CD4-positive, alpha-beta memory T cell (primary cell): ENCODE measurements at regions not wholly inside any gene's neighbourhood (a gene's known extent, or its start where the extent isn't known, plus 50 kb on each side); places are given as distances from the start of the nearest gene placed in this dataset.

Experiments used
- CTCF ChIA-PET: fragments of 350-600 bp; sonication (Branson Sonifier 250); formaldehyde crosslinking; loops from one replicate; lab custom pipeline; 2021; ENCODE audit warnings: inconsistent platforms; ENCODE audit not compliant: partially characterized antibody; lab: Charles Lee
- POLR2A ChIA-PET: fragments of 350-600 bp; sonication (Branson Sonifier 250); formaldehyde crosslinking; loops from one replicate; lab custom pipeline; 2021; ENCODE audit not compliant: partially characterized antibody; lab: Charles Lee
- DNase-seq, 5 donors: peaks; one replicate each; pipeline versions ENCODE4 v3.0.0 to v3.0.0-alpha.2; 2020 to 2022; ENCODE audit warnings: mixed read lengths in 1 of 5
- H3K27ac ChIP-seq: one replicate; pipeline ENCODE4 v1.7.0; 2013; ENCODE audit warnings: low read depth, low read length
- H3K27me3 ChIP-seq: 2 replicates; pipeline ENCODE4 v1.7.0; 2013; ENCODE audit warnings: mild to moderate bottlenecking, low read length, moderate library complexity; ENCODE audit not compliant: insufficient read depth
- H3K36me3 ChIP-seq: 2 replicates; pipeline ENCODE4 v1.7.0; 2013; ENCODE audit warnings: mild to moderate bottlenecking, low read length, moderate library complexity; ENCODE audit not compliant: insufficient read depth
- H3K4me1 ChIP-seq: 2 replicates; pipeline ENCODE4 v1.7.0; 2013; ENCODE audit warnings: mild to moderate bottlenecking, low read length, moderate library complexity; ENCODE audit not compliant: insufficient read depth
- H3K4me3 ChIP-seq, 2 donors: one replicate each; pipeline ENCODE4 v1.7.0; 2013; ENCODE audit warnings: low read length in 2 of 2, mild to moderate bottlenecking in 1 of 2
- H3K9me3 ChIP-seq, 2 donors: one replicate each; pipeline ENCODE4 v1.7.0; 2013; ENCODE audit warnings: low read length in 2 of 2, control low read depth in 1 of 2; ENCODE audit not compliant: control insufficient read depth in 1 of 2
- H3K27ac Mint-ChIP-seq, 7 donors: one replicate each; pipeline ENCODE4 v1.8.0; 2020 to 2021; ENCODE audit warnings: mixed read lengths in 7 of 7, mild to moderate bottlenecking in 6 of 7, inconsistent platforms in 3 of 7, moderate library complexity in 3 of 7
- H3K27me3 Mint-ChIP-seq, 2 donors: one replicate each; pipeline ENCODE4 v1.8.0; 2020 to 2021; ENCODE audit warnings: mixed read lengths in 2 of 2
- H3K36me3 Mint-ChIP-seq, 2 donors: one replicate each; pipeline ENCODE4 v1.8.0; 2020 to 2021; ENCODE audit warnings: mixed read lengths in 2 of 2, inconsistent platforms in 1 of 2, mild to moderate bottlenecking in 1 of 2
- H3K4me1 Mint-ChIP-seq, 4 donors: one replicate each; pipeline ENCODE4 v1.8.0; 2020 to 2021; ENCODE audit warnings: mixed read lengths in 4 of 4, mild to moderate bottlenecking in 1 of 4
- H3K4me3 Mint-ChIP-seq, 8 donors: one replicate each; pipeline ENCODE4 v1.8.0; 2020 to 2021; ENCODE audit warnings: mixed read lengths in 8 of 8, mild to moderate bottlenecking in 7 of 8, moderate library complexity in 6 of 8, inconsistent platforms in 3 of 8
- H3K9me3 Mint-ChIP-seq, 8 donors: one replicate each; pipeline ENCODE4 v1.8.0; 2020 to 2021; ENCODE audit warnings: mixed read lengths in 8 of 8, mild to moderate bottlenecking in 5 of 8, inconsistent platforms in 3 of 8, moderate library complexity in 1 of 8
- intact Hi-C: fragments of 100-400 bp; cut with micrococcal nuclease; formaldehyde crosslinking; loops from one replicate; pipeline ENCODE4 v1.15.1; 2023

GRCh38 chr22:49023879-49024774, 803.5 kb downstream of the BRD1 start:
- H3K4me3 Mint-ChIP-seq, result no peak overlapping the region

DNA sequence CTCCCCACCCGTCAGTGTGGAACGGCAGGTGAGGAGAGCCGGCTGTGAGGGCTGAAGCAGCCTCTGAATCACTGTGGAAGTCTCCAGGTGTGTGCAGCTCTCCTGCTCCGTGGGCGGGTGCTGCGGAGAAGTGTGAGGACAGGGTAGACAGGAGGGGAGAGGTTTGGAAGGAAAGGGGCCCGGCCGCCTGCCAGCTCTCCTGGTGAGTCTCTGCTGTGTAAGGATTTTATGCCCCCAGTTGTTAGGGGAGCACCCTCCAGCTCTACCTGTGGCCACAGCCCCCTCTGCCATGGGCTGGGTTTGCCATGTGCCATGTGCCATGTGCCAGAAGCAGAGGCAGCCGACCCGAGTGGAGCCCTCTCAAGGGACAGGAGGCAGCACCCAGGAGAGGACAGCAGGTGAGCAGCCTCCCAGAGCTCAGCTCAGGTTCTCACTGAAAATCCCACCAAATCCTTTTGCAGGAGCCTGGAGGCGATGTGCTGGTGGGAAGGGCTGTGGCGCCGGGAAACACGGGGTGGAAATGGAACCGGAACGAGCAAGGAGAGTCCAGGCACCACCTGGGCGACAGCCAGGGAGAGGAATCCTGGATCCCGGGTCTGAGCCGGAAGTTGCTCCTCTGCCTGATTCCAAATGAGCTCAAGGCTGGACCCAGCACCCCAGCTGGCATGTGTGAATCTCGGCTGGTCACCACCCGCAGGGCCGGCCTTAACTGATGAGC, 804.4 kb downstream of the BRD1 start:
- no peaks in the 10 kb centered on the region for H3K36me3 Mint-ChIP-seq
- ChIA-PET POLR2A (no interaction called here), CTCF (no interaction called here)
- intact Hi-C loops, result no loop called here
- no peak overlapping the region for H3K27ac ChIP-seq
- no peaks in the 10 kb centered on the region for H3K4me1 ChIP-seq
- H3K27me3 ChIP-seq, result no peaks in the 10 kb centered on the region
- H3K9me3 Mint-ChIP-seq, result peaks cover 0 to 5% (median 0%) of the 10 kb centered on the region in 8 donors
- H3K36me3 ChIP-seq, result no peaks in the 10 kb centered on the region
- H3K4me1 Mint-ChIP-seq, result no peaks in the 10 kb centered on the region
- no peaks in the 10 kb centered on the region for H3K9me3 ChIP-seq
- no peak overlapping the region for H3K4me3 Mint-ChIP-seq
- no peak overlapping the region for H3K27ac Mint-ChIP-seq
- peaks cover 0 to 1% of the 10 kb centered on the region in 2 donors for H3K27me3 Mint-ChIP-seq
- no peak for DNase-seq
- H3K4me3 ChIP-seq, result no peak overlapping the region

More at GRCh38 chr22:49023879-49024774, 803.5 kb downstream of the BRD1 start:
- no peak for DNase-seq
- no peaks in the 10 kb centered on the region for H3K36me3 ChIP-seq
- ChIA-PET CTCF (no interaction called here), POLR2A (no interaction called here)
- no peaks in the 10 kb centered on the region for H3K9me3 ChIP-seq
- H3K36me3 Mint-ChIP-seq, result no peaks in the 10 kb centered on the region
- H3K27me3 Mint-ChIP-seq, result peaks cover 1% of the 10 kb centered on the region in 2 donors
- H3K27me3 ChIP-seq, result no peaks in the 10 kb centered on the region
- H3K9me3 Mint-ChIP-seq, result peaks cover 0 to 5% (median 0%) of the 10 kb centered on the region in 8 donors
- intact Hi-C loops, result no loop called here
- no peak overlapping the region for H3K27ac Mint-ChIP-seq
- H3K4me1 ChIP-seq, result no peaks in the 10 kb centered on the region
- no peaks in the 10 kb centered on the region for H3K4me1 Mint-ChIP-seq
- H3K4me3 ChIP-seq, result no peak overlapping the region
- H3K27ac ChIP-seq, result no peak overlapping the region

DNA sequence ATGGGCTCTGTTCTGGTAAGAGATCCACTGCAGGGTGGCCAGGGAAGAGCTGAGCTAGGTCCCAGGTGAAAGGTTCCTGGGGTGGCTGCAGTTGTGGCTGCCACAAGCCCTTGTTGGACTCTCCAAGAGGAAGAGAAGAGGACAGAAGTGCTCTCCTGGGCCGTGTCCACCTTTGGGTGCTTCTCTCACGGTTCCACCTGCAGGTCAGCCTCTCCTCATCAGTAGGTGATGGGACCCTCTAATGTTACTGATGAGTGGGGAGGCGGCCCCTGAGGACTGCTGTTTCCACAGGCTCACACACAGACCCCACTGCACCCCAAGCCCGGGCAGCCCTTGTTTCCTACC, 804.9 kb downstream of the BRD1 start:
- CTCF ChIA-PET, result no interaction called here

DNA sequence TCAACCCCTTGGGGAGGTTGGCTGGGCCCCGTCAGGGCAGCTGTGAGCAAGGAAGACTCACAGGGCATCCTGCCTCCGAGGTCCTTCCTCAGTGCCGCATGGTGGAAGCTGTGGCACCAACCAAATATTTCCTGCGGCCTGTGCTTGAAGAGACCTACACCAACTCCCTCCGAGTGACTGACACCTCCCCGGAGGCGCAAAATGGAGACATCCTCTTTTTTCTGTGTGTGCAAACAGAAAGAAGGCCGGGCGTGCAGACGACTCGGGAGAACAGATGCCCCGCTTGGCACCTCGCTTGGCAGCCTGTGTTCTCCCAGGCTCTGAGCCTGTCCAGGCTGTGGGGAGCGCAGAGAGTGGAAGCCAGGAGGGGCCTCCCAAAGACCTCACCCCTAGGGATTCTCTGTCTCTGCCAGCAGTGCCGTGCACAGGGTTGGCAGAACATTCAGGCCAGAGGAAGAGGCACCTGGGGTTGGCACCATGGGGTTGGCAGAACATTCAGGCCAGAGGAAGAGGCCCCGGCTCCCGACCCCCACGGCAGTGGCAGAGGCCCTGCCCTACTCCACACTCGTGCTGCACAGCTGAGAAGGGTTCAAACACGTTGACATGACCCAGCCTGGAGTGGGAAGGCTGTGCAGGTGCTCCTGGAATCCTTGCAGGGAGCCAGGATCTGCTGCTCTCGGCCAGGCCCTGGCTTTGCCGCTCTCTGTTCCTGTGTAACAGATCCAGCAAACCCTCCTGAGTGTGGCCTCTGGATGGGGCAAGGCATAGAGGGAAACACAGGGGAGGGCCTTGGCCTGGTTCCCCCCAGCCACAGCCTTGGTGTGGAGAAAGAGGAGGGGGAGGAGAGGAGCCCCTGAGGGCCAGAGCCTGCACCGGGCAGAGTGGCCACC, 805.5 kb downstream of the BRD1 start:
- H3K27me3 Mint-ChIP-seq, result peaks cover 0 to 1% of the 10 kb centered on the region in 2 donors
- POLR2A ChIA-PET, result no interaction called here
- H3K4me1 ChIP-seq, result no peaks in the 10 kb centered on the region
- intact Hi-C loops, result no loop called here
- H3K36me3 Mint-ChIP-seq, result no peaks in the 10 kb centered on the region
- H3K27me3 ChIP-seq, result no peaks in the 10 kb centered on the region
- H3K27ac Mint-ChIP-seq, result no peak overlapping the region
- no peak for DNase-seq
- CTCF ChIA-PET, result no interaction called here
- H3K36me3 ChIP-seq, result no peaks in the 10 kb centered on the region
- no peaks in the 10 kb centered on the region for H3K9me3 ChIP-seq
- H3K4me3 Mint-ChIP-seq, result no peak overlapping the region
- H3K9me3 Mint-ChIP-seq, result peaks cover 0 to 2% (median 0%) of the 10 kb centered on the region in 8 donors
- no peaks in the 10 kb centered on the region for H3K4me1 Mint-ChIP-seq
- no peak overlapping the region for H3K27ac ChIP-seq
- no peak overlapping the region for H3K4me3 ChIP-seq

More for the DNA sequence above, 804.9 kb downstream of the BRD1 start:
- POLR2A ChIA-PET, result no interaction called here
- Mint-ChIP-seq H3K27ac (no peak overlapping the region), H3K27me3 (peaks cover 0 to 1% of the 10 kb centered on the region in 2 donors), H3K9me3 (peaks cover 0 to 5% (median 0%) of the 10 kb centered on the region in 8 donors), H3K4me3 (no peak overlapping the region), H3K36me3 (no peaks in the 10 kb centered on the region), H3K4me1 (no peaks in the 10 kb centered on the region)
- DNase-seq, result no peak
- intact Hi-C loops, result no loop called here
- Histone ChIP-seq H3K4me1 (no peaks in the 10 kb centered on the region), H3K27ac (no peak overlapping the region), H3K27me3 (no peaks in the 10 kb centered on the region), H3K36me3 (no peaks in the 10 kb centered on the region), H3K4me3 (no peak overlapping the region), H3K9me3 (no peaks in the 10 kb centered on the region)

DNA sequence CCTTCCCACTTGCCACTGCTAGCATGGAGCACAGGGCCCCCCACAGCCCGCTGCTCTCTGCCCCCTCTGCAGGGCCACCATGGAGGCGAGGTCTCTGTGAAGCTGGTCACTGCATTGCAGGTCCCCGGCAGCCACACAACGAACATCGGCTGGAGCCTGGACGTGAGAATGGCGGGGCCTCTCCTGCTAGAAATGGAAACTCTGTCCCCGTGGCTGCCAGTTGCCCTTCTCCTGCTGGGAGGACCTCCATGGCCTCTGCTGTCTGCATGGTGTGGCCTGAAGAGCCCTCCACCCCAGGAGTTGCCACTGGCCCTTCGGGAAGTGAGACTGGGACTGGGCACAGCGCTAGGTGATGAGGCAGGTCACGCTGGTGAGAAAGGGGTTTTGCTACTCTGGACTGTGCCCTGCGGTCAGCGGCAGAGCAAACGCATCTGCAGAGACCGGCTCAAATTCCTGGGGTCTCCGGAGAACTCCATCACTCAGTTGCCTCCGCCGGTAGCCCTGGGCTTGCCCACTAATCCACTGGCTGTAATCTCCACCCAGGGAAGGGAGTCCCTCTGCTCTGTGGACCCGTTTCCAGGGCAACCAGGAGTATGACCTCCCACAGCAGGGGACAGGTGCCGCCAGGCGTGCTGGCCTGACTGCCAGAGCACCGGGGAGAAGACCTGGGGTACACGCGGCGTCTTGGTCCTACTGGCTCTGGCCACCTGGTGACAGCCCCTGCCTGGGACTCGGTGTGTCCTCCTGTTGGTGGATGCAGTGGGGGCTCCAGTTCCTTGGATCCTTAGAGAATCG, 806.3 kb downstream of the BRD1 start:
- Histone ChIP-seq H3K4me3 (no peak overlapping the region), H3K36me3 (no peaks in the 10 kb centered on the region), H3K27me3 (no peaks in the 10 kb centered on the region), H3K4me1 (no peaks in the 10 kb centered on the region), H3K9me3 (no peaks in the 10 kb centered on the region), H3K27ac (no peak overlapping the region)
- Mint-ChIP-seq H3K9me3 (peaks cover 0 to 2% (median 0%) of the 10 kb centered on the region in 8 donors), H3K27me3 (no peaks in the 10 kb centered on the region), H3K27ac (no peak overlapping the region), H3K36me3 (no peaks in the 10 kb centered on the region), H3K4me1 (no peaks in the 10 kb centered on the region), H3K4me3 (no peak overlapping the region)
- POLR2A ChIA-PET, result no interaction called here
- DNase-seq, result no peak
- CTCF ChIA-PET, result no interaction called here
- intact Hi-C loops, result no loop called here

DNA sequence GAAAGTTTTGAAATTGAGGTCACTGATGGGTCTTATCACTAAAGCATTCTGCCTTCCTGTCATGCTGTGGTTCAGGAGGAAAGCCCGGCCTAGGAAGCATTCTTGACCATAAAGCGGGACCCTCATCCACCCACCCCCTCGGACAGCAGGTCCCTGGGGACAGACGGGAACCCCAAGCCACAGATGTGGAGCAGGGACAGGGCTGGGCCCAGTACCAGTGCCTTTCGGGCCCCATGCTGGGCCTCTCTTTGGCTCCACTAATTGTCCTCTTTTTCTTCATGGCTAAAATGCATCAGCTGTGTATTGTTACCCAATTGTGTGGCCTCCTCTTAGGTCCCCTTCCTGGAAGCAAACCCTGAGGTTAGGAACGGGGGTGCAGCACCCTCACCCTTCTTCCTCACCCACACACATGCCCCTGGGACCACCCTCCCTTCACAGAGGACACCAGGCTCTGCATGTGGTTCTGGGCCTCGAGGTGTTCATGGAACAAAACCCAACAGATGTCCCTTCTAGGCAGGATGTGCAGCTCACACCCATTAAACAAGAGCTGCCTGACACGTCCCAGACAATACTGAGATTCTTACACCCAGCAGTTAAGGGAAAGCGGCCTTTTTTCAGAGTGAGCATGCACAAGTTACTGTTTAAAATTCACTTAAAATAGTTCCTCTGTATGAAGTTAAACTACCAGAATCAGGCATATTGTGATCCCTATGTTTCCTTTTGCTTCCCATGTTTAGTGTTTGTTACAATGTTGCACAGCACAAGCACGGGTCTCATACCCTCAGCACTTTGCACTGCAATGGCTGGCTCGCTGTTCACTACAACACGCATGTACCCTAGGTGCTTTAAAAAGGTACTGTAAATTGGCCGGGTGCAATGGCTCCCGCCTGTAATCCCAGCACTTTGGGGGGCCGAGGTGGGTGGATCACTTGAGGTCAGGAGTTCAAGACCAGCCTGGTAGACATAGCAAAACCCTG, 807.6 kb downstream of the BRD1 start:
- no peaks in the 10 kb centered on the region for H3K9me3 ChIP-seq
- H3K36me3 ChIP-seq, result no peaks in the 10 kb centered on the region
- no peak overlapping the region for H3K27ac ChIP-seq
- no peaks in the 10 kb centered on the region for H3K4me1 Mint-ChIP-seq
- intact Hi-C loops, result no loop called here
- POLR2A ChIA-PET, result no interaction called here
- no peaks in the 10 kb centered on the region for H3K4me1 ChIP-seq
- H3K27me3 ChIP-seq, result no peaks in the 10 kb centered on the region
- H3K4me3 ChIP-seq, result no peak overlapping the region
- H3K36me3 Mint-ChIP-seq, result no peaks in the 10 kb centered on the region
- H3K27me3 Mint-ChIP-seq, result no peaks in the 10 kb centered on the region
- peaks cover 0 to 2% (median 0%) of the 10 kb centered on the region in 8 donors for H3K9me3 Mint-ChIP-seq
- no peak overlapping the region for H3K4me3 Mint-ChIP-seq
- CTCF ChIA-PET, result no interaction called here
- H3K27ac Mint-ChIP-seq, result no peak overlapping the region
- no peak for DNase-seq
